PFSK-1 (cell line): ENCODE measurements at regions not wholly inside any gene's neighbourhood (a gene's known extent, or its start where the extent isn't known, plus 50 kb on each side); places are given as distances from the start of the nearest gene placed in this dataset.

Experiments
- POLR2AphosphoS5 ChIP-seq: IDR thresholded peaks from 2 replicates; pipeline ENCODE4 v1.6.1; 2012; ENCODE audit warnings: low read depth, mild to moderate bottlenecking, control low read depth, low read length, moderate library complexity
- REST ChIP-seq, 2 experiments: IDR thresholded peaks; 2 replicates each; pipeline versions ENCODE4 v1.6.1 to v1.8.0; 2011 to 2012; ENCODE audit warnings: low read depth in 2 of 2, low read length in 2 of 2, control low read depth in 1 of 2, inconsistent platforms in 1 of 2, mild to moderate bottlenecking in 1 of 2, moderate library complexity in 1 of 2; ENCODE audit not compliant: insufficient read depth in 1 of 2
- TAF1 ChIP-seq: IDR thresholded peaks from 2 replicates; pipeline ENCODE4 v1.6.1; 2012; ENCODE audit warnings: low read length, control low read depth, borderline replicate concordance; ENCODE audit not compliant: insufficient read depth

- TF ChIP-seq POLR2AphosphoS5 (no peak), REST (IDR thresholded peaks at IDR 0.05; ENCODE audit: insufficient read depth in 1 of 2, low read depth in 2 of 2, low read length in 2 of 2) (no peak), TAF1 (no peak)
Observed at GRCh38 chr21:26747216-26747615, 98.0 kb downstream of the ADAMTS1 start.
